ENCODE measurements at regions not wholly inside any gene's neighbourhood (a gene's known extent, or its start where the extent isn't known, plus 50 kb on each side); places are given as distances from the start of the nearest gene placed in this dataset.

GRCh38 chr5:124685404-124685930, 61.0 kb downstream of the ZNF608 start:
- TF ChIP-seq CTCF (IDR thresholded peaks at IDR 0.05), result no peak
- TF ChIP-seq POLR2A (IDR thresholded peaks at IDR 0.05), result no peak

Measured in thyroid gland (tissue), 4 donors.